ENCODE measurements at regions not wholly inside any gene's neighbourhood (a gene's known extent, or its start where the extent isn't known, plus 50 kb on each side); places are given as distances from the start of the nearest gene placed in this dataset.

DNA sequence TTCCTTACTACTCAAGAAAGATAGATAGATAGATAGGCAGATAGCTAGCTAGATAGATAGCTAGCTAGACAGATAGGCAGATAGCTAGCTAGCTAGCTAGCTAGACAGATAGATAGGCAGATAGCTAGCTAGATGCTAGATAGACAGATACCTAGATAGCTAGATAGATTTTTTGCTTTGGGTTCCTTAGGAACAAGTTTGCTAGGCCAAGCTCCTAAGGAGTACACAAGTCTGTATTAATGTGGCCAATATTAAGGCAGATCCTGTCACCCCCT is 61.7 kb upstream of the VPREB1 start:
- no peak for DNase-seq (ENCODE audit: low read depth)
- H3K4me3 ChIP-seq (ENCODE audit: low read depth, low read length) = no peak overlapping the region
- TF ChIP-seq, protein P1, sequence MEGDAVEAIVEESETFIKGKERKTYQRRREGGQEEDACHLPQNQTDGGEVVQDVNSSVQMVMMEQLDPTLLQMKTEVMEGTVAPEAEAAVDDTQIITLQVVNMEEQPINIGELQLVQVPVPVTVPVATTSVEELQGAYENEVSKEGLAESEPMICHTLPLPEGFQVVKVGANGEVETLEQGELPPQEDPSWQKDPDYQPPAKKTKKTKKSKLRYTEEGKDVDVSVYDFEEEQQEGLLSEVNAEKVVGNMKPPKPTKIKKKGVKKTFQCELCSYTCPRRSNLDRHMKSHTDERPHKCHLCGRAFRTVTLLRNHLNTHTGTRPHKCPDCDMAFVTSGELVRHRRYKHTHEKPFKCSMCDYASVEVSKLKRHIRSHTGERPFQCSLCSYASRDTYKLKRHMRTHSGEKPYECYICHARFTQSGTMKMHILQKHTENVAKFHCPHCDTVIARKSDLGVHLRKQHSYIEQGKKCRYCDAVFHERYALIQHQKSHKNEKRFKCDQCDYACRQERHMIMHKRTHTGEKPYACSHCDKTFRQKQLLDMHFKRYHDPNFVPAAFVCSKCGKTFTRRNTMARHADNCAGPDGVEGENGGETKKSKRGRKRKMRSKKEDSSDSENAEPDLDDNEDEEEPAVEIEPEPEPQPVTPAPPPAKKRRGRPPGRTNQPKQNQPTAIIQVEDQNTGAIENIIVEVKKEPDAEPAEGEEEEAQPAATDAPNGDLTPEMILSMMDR (IDR thresholded peaks at IDR 0.05; ENCODE audit: insufficient read depth, low read length) = no peak

DNA sequence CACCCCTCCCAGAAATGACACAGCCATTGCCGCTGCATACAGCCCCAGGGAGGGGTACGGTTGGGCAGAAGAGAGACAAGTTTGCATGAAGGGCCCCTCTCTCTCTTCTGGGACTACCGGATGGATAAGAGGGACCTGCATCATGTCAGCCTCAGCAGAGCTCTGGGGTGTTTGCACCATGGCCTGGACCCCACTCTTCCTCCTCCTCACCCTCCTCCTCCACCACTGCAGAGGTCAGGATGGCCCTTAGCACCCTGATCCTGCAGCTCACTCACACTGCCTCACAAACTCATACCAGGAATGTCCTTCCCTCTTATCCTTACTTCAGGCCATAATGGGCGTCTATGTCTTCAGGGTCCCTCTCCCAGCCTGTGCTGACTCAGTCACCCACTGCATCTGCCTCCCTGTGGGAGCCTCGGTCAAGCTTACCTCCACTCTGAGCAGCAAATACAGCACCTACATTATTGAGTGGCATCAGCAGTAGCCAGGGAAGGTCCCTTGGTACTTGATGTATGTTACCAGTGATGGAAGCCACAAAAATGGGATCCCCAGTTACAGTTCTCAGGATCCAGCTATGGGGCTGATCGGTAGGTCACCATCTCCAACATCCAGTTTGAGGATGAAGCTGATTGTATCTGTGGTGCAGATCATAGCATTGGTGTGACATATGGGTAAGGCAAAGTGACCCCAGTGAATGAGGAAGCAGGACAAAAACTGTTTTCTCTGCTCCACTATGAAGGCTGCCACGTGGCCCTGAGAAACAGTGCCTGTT is 62.2 kb upstream of the VPREB1 start:
- H3K4me3 ChIP-seq (ENCODE audit: low read depth, low read length) = no peak overlapping the region

DNA sequence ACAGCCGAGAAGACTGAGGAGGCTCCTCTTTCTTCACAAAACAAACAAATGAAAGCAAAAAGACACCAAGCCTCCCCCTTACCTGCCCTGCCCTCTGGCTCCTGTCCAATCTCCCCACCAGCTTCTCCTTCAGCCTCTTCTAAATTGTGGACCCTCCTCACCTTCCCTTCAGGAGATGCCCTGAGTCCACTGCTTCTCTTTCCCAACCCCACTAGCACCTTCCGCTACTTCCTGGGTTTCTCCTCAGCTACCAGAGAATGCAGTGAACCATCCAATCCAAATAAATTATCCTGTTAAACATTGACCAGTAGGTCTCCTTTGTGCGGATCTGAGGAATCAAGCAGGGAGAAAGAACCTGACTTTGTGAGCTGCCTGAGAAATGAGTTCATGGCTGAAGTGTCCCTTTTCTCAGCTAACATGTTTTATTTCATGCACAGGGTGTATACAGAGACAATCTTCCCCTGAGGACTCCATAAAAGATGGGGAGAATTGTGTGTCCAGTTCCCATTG is 63.2 kb upstream of the VPREB1 start:
- no peak overlapping the region for H3K4me3 ChIP-seq (ENCODE audit: low read depth, low read length)
- TF ChIP-seq, protein P1 (IDR thresholded peaks at IDR 0.05; ENCODE audit: insufficient read depth, low read length) = no peak
- no peak for DNase-seq (ENCODE audit: low read depth)

More for the DNA sequence above, 62.2 kb upstream of the VPREB1 start:
- DNase-seq (ENCODE audit: low read depth) = no peak
- TF ChIP-seq, protein P1 (IDR thresholded peaks at IDR 0.05; ENCODE audit: insufficient read depth, low read length) = no peak

DNA sequence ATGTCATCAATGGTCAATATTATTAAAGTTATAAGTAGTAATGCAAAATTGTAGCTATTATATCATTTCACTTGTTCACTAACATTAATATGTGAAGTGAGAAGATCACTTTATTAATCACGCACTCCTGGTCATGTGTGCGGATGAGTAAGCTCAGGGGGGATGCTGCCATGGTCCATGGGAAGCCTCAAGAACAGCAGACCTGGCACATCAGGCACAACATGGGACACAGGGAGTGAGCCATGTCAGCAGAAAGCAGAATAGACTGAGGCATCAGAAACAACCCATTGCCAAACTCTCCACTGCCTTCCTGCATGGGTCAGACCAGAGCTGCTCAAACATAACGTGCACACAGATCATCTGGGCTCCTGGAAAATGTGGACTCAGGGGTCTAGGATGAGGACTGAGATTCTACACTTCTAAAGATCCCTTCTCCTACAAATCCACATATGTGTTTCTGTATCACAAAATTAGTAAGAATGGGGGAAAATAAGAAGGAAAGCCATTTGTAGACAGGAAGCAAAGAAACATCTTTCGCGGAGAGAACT is 63.8 kb upstream of the VPREB1 start:
- H3K4me3 ChIP-seq (ENCODE audit: low read depth, low read length) = no peak overlapping the region
- TF ChIP-seq, protein P1 (IDR thresholded peaks at IDR 0.05; ENCODE audit: insufficient read depth, low read length) = no peak
- no peak for DNase-seq (ENCODE audit: low read depth)

DNA sequence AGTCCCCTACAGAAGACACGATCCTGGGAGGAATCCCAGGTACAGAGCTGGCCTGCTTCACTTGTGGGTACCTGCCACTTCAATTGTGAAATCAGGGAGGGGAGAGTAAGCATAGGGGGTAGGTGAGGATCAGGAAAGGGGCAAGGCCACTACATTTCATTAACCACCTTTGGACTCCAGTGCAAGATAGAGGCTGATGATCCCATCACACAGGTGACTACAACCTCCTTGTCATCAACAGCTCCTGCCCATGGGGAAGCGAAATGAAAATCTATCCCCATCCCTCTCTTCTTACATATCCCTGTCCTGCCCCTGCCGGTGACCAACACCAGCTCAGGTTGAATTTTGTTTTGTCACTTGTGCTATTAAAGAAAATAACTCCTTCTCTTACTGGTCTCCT is 64.7 kb upstream of the VPREB1 start:
- no peak overlapping the region for H3K4me3 ChIP-seq (ENCODE audit: low read depth, low read length)
- TF ChIP-seq, protein P1 (IDR thresholded peaks at IDR 0.05; ENCODE audit: insufficient read depth, low read length) = no peak
- no peak for DNase-seq (ENCODE audit: low read depth)

DNA sequence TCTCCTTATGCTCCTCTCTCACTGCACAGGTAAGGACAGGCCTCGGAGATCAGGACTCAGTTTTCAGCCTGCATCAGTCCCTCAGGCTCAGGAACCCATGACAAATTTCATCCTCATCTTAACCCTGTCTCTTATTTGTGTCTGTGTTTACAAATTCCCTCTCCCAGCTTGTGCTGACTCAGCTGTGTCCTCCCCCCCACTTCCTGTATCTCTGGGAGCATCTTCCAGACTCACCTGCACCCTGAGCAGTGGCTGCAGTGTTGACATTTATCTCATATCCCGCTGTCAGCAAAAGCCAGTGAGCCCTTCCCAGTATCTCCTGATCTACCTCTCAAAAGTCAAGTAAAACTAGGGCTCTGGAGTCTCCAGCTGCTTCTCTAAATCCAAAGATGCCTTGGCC is 65.6 kb upstream of the VPREB1 start:
- TF ChIP-seq, protein P1 (IDR thresholded peaks at IDR 0.05; ENCODE audit: insufficient read depth, low read length) = no peak
- no peak overlapping the region for H3K4me3 ChIP-seq (ENCODE audit: low read depth, low read length)
- DNase-seq (ENCODE audit: low read depth) = no peak
